HG03565 (cell line): ENCODE measurements at regions not wholly inside any gene's neighbourhood (a gene's known extent, or its start where the extent isn't known, plus 50 kb on each side); places are given as distances from the start of the nearest gene placed in this dataset.
A peak's percentile ranks its signal among the peaks of the same experiment; 100 is the strongest.

ENCODE experiments used
- ATAC-seq: cut with Tn5 transposase; IDR thresholded peaks from one replicate; pipeline ENCODE4 v1.9.1; 2021; ENCODE audit warnings: mild to moderate bottlenecking, moderate library complexity; ENCODE audit not compliant: unreplicated experiment

- no peak for ATAC-seq
These were observed 180.5 kb upstream of the B3GALT2 start for GRCh38 chr1:193366764-193367507.

- ATAC-seq, result no peak
These were observed 179.6 kb upstream of the B3GALT2 start for GRCh38 chr1:193365966-193366365.

- ATAC-seq, result no peak
These were observed 173.2 kb upstream of the B3GALT2 start for GRCh38 chr1:193359631-193360030.

DNA sequence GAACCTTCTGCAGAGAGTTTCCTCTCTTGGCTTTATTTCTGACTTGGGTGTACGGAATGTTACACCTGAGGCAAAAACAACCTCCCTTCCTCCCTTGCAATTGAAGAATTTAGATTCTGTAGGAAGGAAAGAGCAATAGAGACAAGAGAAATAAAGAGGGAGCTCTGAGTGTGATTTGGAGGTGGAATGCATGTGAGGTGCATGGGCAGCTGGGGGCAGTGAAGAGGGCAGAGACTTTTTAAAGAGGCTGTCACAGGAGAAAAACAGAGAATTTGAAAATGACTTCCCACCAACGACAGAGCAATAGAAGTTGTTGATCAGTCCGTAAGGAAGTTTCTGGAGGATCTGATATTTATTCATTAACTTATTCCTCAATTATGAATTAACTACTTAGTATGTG lies 172.0 kb upstream of the B3GALT2 start:
- ATAC-seq, result no peak

- ATAC-seq, result no peak
These were observed 169.8 kb upstream of the B3GALT2 start for GRCh38 chr1:193356249-193356648.

DNA sequence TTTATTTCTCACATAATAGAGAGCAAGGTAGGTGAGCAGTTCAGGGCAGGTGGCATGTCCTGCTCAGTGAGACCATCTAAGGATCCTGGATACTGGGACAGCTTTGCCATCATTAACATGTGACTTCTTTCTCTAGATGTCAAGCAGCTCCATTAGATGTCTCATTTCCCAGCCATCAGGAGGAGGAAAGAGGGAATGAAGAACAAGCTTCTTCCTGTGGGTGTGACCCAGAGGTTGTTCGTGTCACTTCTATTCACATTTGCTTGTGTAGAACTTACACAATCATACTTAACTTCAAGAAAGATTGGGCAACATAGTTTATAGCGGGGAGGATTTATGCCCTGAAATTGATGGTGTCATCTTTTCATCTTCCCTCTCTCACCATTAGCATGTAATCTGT lies 169.2 kb upstream of the B3GALT2 start:
- no peak for ATAC-seq

DNA sequence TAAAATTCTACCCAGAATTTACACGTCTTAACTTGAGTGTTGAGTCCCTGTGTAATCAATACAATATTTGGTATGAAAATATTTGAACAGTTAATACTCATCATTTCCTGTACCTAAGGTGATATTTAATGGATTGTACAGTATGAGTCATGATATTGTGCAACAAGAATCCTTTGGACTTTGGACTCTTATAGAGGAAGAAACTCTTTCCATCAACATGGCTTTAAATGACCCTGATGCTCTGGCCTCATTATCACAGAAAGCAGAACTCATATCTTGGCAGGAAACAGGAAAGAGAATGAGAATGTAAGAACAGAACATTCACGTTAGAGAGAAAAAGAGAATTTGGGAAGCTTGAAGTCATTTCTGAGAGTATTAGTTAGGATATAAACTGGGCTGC lies 168.8 kb upstream of the B3GALT2 start:
- no peak for ATAC-seq

GRCh38 chr1:193348769-193349535 lies 162.5 kb upstream of the B3GALT2 start:
- ATAC-seq, result no peak

- no peak for ATAC-seq
These were observed 161.8 kb upstream of the B3GALT2 start for GRCh38 chr1:193348091-193348768.

GRCh38 chr1:193346085-193346484 lies 159.7 kb upstream of the B3GALT2 start:
- ATAC-seq, result no peak

DNA sequence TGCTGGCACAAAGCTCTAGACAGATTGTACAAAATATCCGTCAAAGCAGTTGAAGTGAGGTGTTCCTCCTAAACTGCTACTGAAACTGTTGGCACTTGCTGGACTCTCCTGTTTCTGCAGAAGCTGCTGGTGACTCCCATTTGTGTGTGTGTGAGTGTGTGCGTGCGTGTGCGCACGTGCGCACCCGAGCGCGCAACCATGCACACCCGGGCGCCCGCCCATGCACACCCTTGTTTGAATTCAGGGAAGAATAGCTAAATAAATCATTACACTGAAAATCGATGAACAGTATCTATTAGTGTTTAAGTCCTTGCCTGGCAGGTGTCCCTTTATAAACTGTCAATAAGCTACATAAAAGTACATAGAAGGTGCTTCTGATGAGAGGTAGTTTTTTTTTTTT lies 156.4 kb upstream of the B3GALT2 start:
- no peak for ATAC-seq

- no peak for ATAC-seq
These were observed 153.9 kb upstream of the B3GALT2 start for GRCh38 chr1:193340331-193340730.

- no peak for ATAC-seq
These were observed 153.0 kb upstream of the B3GALT2 start for GRCh38 chr1:193339401-193339800.

DNA sequence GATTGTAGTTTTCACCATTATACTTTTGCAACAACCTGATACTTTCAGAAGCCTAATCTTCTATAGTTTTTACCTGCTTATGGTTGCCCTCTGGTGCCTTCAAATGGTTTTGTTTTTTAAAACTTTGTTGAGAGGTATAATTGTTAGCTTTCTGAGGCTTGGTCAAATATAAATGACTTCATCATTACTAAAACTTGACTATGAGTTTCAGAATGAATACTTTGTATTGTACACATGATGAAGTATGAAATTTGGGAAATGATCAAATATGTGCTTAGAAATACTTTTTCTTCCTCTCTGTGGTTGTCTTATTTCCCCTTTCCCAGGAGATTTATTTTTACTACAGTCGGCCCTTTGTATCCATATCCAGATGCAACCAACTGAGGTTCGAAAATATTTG lies 151.8 kb upstream of the B3GALT2 start:
- peak; percentile 80 for ATAC-seq

- ATAC-seq, result no peak
These were observed 149.5 kb upstream of the B3GALT2 start for GRCh38 chr1:193335806-193336428.

GRCh38 chr1:193333166-193333565 lies 146.8 kb upstream of the B3GALT2 start:
- no peak for ATAC-seq

DNA sequence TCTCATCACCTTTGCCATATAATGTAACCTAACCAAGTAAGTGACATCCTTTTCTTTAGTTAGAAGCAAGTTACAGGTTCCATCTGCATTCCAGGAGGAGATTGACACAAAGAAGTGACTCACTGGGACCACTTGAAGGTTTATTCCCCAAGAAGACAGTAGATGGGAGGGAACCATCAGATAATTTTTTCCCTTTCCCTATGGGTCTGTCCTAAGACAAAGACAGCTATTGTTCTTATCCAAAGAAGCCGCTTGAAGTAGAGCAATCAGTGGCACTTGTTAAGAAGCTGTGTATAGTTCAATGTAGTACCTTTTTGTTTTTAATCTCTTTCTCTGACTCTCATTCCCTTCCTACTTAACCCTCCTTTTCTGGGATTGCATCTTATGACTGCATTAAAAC lies 139.9 kb upstream of the B3GALT2 start:
- no peak for ATAC-seq

GRCh38 chr1:193325771-193326170 lies 139.4 kb upstream of the B3GALT2 start:
- ATAC-seq, result no peak

DNA sequence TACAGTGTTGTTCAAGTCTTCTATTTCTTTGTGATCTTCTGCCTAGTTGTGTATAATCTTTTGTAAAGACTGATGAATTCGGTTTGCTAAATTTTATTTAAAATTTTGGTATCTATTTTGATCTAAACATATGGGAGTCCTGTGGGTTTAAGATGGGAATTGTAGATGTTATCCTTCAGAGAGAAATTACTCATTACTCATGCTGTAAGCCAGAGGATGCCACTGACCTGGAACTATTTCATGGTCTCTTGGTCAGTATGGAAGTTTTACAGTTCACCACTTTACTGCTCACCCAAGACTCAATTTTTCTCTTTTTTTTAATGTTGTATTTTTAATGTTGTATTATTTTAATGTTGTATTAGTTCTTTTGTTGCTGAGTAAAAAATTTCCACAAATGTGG lies 138.6 kb upstream of the B3GALT2 start:
- no peak for ATAC-seq

- ATAC-seq, result no peak
These were observed 135.8 kb upstream of the B3GALT2 start for GRCh38 chr1:193322211-193322610.

DNA sequence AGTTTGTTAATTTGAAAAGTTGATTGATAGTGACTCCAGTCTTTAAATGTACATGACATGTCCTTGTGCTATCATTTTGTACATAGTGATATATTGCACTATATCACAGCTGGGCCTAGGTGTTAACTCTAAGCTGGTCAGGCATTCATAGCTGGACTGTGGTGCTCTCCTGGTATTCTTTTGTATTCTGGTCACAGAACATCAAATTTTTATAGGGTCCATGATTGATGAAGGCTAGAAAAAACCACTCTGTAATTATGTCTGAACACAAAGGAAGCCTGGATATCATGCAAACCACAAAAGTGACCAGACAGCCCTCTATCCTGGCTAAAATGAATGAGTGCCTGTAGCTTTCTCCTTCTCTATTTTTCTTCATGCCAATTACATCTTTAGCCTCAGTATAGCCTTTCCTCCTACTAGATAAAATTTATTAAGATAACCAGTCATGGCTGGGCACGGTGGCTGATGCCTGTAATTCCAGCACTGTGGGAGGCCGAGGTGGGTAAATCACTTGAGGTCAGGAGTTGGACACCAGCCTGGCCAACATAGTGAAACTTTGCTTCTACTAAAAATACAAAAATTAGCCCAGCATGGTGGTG lies 134.9 kb upstream of the B3GALT2 start:
- no peak for ATAC-seq
